HG03354 (cell line): ENCODE measurements at regions not wholly inside any gene's neighbourhood (a gene's known extent, or its start where the extent isn't known, plus 50 kb on each side); places are given as distances from the start of the nearest gene placed in this dataset.

Experiments
- ATAC-seq: cut with Tn5 transposase; IDR thresholded peaks from one replicate; pipeline ENCODE4 v1.9.1; 2021; ENCODE audit warnings: mild to moderate bottlenecking; ENCODE audit not compliant: unreplicated experiment, poor library complexity, severe bottlenecking

DNA sequence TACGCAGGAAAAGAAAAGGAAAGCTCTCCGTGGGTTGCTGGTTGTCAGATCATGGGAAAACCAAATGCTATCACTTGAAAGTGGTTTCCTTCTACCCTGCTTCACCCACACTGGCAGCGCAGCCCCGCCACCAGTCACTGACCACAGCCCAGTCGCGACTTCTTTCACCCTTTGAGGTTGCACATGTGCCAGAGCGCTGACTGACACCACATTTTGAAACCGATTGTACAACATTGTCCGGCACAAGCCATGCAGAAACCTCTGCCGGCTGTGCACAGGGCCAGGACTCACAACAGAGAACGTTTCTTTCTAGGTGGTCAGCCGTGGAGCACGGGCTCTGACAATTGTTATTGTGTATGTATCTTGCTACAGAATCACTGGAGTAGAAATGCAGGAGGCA lies 827.2 kb upstream of the POU3F3 start:
- ATAC-seq, result no peak

DNA sequence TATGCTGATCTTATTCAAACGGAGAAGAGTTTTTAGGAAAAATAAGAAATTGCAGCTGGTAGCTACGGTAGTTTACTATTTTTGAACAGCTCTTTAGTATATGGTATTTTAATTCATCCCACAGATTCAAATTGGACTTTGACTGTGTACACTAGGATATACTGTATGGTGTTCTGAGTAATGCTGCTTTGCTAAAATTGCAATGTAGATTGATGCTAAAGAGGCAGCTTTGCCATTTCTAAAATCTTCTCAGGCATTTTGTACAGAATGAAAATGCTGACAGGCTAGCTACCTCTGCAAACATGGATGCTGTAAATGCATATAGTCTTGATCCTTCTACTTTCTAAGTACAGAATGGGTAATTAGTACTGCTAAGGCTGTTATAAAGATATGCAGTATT lies 826.6 kb upstream of the POU3F3 start:
- no peak for ATAC-seq

DNA sequence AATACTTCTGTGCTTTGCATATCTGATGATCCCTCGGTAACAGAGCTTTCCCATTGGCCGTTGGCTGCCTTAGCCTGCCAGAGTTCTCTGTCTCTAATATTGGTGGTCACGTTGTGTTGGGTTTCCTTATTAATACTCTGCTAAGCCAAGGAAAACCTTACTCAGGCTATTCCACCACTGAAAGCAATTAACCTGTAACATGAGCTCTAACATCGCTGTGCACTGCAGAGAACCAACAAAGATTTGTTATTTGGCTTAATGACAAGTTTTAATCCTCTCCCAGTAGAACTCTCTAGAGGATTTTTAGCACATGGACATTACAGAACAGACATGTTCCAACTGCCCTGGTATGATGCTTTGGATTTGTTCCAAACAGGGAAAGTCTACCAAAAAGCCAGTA lies 825.9 kb upstream of the POU3F3 start:
- ATAC-seq, result no peak

DNA sequence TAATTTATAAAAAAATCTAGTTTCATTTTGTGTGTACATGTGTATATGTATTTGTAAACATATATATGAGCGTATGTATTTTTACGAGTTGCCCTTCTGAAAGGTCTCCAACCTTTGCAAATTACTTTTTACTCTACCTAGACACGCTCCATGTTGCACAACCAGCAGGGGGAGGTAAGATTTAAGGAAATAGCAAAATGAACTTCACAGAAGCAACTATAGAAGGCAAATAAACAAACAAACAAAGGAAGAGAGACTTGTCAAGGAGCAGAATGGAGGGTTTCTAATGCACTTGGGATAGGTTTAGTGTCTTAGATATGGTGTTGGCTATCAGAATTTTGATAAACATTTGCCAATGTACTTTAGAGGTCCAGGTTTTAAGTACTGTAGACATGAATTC lies 820.5 kb upstream of the POU3F3 start:
- no peak for ATAC-seq

DNA sequence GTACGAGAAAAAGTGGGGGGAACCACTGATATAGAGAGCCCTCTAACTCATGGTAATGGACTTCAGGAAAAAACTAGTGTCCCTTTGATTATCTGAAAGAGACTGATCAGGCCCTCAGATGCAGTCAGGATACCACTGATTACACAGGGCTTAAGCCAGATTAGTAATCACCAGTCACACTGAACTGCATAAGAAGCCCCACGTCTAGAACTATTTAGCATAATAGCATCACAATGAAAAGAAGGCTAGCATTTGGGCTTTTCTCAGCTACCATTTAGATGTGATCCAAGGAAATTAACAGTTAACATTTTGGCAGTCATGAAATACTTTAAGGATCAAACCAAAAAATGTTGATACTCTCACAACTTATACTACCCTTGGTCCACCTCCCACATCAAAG lies 813.1 kb upstream of the POU3F3 start:
- ATAC-seq, result no peak

DNA sequence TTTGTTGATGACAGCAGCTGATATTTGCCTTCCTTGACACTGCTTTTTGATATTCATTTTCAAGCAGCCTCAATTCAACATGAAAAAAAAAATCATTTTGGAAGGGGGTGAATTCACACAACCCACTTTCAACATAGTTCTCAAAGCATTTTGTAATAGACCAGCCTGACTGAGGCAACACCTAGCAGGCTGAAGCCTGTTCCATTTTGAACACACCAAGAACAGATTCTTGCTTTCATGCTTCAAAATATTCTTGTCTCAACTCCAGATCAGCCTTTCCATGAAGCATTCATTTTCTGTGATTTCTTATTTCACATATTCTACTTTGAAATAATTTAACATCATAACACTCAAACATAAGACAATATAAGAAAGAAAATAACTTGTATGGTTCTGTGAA lies 812.6 kb upstream of the POU3F3 start:
- ATAC-seq, result no peak

DNA sequence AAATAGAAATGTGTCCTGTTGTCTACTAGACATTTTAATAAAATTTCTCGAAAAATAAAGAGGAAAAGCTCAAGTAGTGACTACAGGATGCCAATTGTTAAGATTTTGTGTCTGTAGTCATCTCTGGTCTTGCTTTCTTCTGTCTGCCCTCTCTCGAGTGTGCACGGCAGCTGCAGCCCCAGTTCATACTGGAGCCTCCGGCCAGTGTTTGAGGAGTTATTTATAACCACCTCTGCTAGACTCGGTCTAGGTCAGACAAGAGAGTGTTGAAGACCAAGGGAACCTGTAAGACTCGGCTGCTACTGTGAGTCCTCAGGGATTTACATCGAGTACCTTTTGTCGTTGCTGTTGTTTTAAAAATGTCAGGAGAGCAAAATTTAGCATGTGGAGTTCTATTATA lies 810.1 kb upstream of the POU3F3 start:
- no peak for ATAC-seq

DNA sequence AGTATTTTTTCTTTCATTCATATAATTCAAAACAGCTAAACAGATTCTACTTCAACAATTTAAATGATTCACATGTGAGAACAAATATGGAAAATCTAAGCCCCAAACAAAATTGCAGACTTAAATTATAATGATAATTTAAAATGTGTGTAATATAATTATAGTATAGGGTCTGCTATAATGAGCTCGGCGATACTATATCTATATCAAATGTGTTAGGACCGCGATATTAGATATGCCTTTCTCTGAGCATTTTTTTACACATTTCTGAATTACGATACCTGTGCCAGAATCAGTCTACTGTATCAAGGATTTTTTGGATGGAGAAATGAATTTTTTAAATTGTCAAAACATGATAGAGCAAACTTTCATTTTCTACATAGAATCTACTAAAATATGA lies 808.8 kb upstream of the POU3F3 start:
- ATAC-seq, result no peak

DNA sequence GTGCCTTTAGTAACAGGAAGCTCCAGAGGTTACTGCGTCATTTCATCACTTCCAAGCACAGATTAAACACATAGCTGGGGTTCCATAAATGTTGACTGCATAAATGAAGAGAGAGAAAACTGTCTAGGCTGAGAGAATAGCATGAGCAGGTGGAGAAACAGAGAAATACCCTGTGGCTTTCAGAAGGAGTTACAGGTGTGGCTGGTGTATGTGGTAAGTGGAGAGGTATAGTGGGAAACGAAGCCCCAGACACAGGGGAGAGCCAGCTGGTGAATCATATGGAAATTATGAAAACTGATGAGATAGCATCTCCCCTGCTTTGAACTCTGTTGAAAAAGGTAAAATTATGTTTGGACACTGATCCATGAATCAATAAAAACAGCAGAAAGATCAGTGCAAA lies 807.4 kb upstream of the POU3F3 start:
- ATAC-seq, result no peak

DNA sequence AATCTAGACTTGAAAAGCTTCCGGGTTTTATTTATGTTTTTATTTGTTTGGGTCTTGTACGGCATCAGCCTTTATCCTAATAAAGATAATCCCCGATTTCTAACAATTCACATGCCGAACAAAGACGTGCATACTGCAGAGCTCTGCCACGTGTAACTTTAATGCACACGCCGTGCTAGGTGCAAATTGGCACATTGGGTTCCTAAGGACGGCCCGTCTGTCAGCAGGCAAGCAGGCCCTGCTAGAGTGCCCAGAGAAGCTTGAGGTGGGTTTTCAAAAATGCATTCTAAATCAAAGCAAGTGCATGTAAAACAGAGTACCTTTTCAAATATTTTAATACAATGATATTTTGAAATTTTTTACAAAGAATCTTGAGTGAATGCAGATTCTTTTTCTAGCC lies 806.4 kb upstream of the POU3F3 start:
- no peak for ATAC-seq

DNA sequence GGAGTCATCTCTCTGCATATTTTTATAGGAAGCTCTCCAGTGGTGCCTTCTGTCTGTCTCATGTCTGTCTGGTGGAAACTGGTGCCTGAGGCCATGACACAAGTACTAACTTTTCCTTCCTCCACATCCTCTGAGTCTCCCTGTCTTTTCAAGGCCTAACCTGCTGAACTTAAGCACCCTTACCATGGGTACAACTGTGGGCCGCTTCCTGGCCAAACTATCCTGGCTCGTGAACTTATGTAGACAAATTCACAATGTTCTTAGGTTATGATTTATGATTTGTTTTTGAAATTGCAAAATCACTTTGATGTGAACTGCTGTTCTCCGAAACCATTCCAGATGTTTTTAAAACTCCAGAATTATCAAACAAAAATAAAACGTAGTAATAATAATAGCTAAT lies 804.5 kb upstream of the POU3F3 start:
- ATAC-seq, result no peak

DNA sequence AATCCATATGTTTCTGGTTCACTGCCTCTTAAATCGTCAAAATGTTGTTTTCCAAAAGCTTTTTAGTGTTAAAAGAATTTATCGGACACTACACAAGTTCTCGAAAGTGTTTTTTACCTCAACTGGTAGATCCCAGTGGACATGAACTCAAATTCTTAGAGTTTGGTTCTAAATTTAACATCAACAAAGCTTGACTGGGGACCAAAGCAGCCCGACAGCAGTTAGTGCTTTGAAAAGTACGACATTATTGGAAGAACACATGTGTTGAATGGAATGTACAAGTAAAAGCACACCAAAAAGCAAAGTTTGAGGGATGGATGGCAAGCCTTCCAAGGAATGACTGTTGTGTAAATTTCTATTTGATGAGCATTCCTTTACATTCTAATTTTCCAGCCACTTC lies 803.9 kb upstream of the POU3F3 start:
- ATAC-seq, result no peak

DNA sequence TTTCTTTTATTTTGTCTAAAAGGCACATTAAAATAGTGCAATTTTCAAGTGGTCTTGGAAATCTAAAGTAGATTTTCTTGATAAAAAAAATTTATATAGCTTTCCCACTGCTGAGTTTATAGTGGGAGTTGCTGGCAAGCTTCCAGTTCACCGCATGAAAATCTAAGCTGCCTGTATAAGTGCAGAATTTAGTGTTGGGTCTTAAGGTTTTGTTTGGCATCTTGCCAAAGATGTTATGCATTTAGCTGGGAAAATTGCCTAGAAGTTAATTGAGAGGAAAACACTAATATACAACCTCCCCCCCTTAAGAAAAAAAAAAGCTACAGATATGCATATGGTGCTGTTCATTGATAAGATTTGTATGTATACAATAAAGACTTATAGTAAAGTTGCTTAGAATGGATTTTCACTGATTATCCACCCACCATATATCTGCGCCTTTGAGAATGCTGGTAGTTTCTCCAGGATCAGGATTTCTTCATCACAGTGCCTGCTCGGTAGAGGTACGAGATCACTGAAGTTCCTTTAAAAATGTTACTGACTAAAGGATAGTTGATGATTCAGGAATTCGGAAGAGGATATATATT lies 803.2 kb upstream of the POU3F3 start:
- no peak for ATAC-seq

DNA sequence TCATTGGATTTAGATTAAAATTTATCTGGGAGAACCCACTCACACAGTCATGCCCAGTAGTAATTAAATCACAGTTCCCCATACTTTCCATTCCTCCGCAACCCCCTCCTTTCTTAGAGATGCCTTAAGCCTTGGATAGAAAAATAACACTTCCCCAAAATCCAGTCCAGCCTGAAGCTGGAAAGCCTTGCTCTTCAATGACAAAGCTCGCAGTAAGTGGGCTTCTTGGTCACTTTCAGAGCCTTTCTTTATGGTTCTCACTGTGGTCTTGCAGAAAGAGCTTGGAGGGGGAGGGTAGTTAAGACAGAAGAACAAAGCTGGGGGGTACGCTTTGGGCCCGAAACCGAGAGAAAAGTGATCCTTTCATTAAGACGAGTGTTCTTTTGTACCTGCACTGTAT lies 802.1 kb upstream of the POU3F3 start:
- ATAC-seq, result no peak

DNA sequence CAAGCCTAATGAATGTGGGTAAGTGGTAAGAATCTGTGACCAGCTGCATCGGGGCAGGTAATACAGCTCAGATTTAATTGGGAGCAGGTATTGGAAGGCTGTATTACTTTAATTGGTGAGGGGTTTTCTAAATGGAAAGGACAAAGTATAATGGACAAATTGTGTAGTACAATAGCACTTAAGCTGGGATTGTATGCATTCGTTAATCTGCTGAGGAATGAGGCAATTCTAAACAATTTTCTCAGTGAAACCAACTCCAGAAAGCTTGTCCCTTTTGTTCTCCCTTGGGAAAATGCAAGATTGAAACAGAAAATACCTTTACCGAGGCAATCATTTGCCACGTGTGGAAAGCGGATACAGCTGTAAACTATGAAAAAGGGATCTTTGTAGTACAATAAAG lies 801.6 kb upstream of the POU3F3 start:
- no peak for ATAC-seq

DNA sequence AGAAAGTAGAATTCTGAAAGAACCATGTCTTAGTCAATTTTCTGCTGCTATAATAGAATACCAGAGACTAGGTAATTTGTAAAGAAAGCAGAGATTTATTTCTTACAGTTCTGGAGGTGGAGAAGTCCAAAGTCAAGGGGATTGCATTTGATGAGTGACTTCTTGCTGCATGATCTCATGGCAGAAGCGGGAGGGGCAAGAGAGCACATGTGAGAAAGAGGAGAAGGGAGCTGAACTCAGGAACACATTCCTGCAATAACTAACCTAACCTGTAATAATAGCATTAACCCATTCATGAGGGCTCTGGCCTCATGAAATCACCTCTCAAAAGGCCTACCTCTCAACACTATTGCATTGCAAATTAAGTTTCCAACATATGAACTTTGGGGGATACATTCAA lies 797.5 kb upstream of the POU3F3 start:
- no peak for ATAC-seq

DNA sequence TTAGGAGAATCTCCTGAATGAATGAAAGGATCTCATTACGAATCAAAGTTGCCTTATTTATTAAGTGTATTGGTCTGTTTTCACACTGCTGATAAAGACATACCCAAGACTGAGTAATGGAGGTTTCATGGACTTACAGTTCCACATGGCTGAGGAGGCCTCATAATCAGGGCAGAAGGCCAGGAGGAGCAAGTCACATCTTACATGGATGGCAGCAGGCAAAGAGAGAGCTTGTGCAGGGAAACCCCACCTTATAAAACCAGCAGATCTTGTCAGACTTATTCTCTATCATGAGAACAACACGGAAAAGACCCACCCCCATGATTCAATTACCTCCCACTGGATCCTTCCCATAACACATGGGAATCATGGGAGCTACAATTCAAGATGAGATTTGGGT lies 785.2 kb upstream of the POU3F3 start:
- ATAC-seq, result no peak

DNA sequence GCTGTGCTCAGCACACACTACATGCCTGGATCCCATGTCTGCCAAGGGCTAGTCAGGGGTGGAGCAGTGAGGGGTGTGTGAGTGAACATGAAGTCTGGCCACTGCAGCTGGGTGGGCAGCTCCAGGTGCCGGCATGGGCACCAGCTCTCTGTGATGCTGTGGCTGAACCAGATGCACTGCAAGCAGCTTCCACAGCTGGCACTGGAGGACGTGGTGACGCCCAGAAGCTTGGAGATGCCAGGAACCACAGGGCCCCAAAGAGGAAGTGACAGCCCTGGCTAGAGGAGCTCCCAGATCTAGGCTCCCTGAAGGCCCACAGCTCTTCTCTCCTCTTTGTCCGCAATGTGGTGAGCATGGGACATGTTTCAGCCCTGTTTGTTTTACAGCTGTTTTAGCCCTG lies 776.3 kb upstream of the POU3F3 start:
- ATAC-seq, result no peak

DNA sequence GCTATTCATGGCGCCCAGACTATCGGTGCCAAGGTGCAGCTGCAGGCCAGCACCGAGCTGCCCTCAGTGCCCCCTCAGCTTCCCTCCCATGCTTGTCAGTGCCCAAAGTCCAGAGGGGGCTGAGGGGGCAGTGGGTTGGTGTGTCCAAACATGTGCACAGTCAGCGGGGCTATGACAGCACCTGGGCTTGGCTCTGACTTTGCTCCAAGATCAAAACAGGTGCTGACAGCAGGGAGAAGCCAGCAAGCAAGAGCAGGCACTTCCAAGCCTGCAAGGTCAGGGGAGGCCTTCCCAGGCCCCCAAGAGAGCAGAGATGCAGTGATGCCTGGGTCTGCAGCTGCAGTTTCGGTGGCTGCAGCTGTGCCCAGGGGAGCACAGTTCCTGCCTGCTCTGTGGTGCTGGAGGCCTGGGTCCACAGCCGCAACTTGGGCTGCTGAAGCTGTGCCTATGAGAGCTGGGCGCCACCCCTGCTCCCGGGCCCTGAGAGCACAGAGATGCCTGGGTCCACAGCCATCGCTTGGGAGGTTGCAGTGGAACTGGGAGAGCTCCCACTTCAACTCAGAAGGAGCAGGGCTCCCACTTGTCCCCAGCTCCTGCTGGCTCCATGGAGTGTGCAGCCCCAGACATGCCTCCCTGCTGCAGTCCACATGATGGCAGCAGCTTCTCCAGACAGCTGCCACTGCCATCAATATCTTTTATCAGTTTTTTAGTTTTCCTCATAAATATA lies 775.3 kb upstream of the POU3F3 start:
- ATAC-seq, result no peak

DNA sequence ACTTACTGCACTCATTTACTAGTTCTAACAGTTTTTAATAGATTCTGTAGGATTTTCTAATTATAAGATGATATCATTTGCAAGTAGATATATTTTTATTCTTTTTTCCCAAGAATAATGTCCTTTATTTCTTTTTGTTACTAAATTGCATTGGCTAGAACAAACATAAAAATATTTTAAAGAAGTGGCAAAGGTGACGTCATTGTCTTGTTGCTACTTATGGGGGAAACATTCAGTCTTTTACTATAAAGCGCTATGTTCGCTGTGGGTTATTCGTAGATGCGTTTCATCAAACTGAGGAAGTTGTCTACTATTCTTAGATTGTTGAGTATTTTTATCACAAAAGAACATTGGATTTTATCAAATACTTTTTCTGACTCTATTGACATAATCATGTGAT lies 765.2 kb upstream of the POU3F3 start:
- no peak for ATAC-seq

DNA sequence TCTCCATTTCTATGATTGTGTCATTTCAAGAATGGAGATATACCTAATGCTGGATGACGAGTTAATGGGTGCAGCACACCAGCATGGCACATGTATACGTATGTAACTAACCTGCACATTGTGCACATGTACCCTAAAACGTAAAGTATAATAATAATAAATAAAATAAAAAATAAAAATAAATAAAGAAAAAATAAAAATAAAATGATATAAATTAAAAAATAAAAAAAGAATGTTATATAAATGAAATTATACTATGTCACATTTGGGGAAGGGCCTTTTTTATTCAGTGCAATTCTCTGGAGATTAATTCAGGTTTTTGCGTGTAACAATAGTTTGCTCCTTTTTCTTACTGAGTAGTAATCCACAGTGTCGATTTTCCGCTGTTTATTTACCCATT lies 763.5 kb upstream of the POU3F3 start:
- ATAC-seq, result no peak

DNA sequence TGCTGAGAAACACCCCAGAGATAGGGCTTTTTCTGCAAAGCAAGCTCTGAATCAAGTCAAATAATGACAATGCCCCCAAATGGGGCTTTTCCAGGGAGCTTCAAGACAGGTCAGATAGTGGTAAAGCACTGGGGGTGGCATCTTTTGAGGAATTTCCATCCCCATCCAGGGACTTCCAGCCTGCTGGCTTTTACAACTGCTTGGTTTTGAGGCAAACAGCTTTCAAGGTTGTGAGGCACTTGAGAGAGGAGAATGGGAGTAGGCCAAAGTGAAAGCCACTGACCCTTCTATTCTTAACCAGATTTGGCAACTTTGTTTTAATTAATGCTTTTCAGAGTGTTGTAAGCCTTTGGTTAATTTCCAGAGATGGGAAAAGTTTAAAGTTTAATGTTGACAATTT lies 762.0 kb upstream of the POU3F3 start:
- no peak for ATAC-seq
